ENCODE measurements at regions not wholly inside any gene's neighbourhood (a gene's known extent, or its start where the extent isn't known, plus 50 kb on each side); places are given as distances from the start of the nearest gene placed in this dataset.

GRCh38 chr18:41004324-41004723 is 950.7 kb upstream of the PIK3C3 start:
- H3K36me3 Mint-ChIP-seq (ENCODE audit: insufficient read depth, unreplicated experiment): no peaks in the 10 kb centered on the region
- POLR2A ChIA-PET: no interaction called here
- no TSS peak for BruUV-seq (replicated peaks)
- no peak overlapping the region for H3K4me3 Mint-ChIP-seq (ENCODE audit: unreplicated experiment)
- H3K27ac Mint-ChIP-seq (ENCODE audit: low read depth, unreplicated experiment): no peak overlapping the region
- H3K4me1 Mint-ChIP-seq (ENCODE audit: insufficient read depth, unreplicated experiment): no peaks in the 10 kb centered on the region
- no peaks in the 10 kb centered on the region for H3K9me3 Mint-ChIP-seq (ENCODE audit: unreplicated experiment)
- CTCF ChIA-PET: no interaction called here
- TF ChIP-seq, protein P1, sequence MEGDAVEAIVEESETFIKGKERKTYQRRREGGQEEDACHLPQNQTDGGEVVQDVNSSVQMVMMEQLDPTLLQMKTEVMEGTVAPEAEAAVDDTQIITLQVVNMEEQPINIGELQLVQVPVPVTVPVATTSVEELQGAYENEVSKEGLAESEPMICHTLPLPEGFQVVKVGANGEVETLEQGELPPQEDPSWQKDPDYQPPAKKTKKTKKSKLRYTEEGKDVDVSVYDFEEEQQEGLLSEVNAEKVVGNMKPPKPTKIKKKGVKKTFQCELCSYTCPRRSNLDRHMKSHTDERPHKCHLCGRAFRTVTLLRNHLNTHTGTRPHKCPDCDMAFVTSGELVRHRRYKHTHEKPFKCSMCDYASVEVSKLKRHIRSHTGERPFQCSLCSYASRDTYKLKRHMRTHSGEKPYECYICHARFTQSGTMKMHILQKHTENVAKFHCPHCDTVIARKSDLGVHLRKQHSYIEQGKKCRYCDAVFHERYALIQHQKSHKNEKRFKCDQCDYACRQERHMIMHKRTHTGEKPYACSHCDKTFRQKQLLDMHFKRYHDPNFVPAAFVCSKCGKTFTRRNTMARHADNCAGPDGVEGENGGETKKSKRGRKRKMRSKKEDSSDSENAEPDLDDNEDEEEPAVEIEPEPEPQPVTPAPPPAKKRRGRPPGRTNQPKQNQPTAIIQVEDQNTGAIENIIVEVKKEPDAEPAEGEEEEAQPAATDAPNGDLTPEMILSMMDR (IDR thresholded peaks at IDR 0.05; ENCODE audit: unreplicated experiment): no peak
- intact Hi-C loops (cut with micrococcal nuclease): no loop called here
- H3K27me3 Mint-ChIP-seq (ENCODE audit: insufficient read depth, unreplicated experiment): no peaks in the 10 kb centered on the region
- no peak for DNase-seq (ENCODE audit: unreplicated experiment)

GRCh38 chr18:40995529-40995928 is 959.5 kb upstream of the PIK3C3 start:
- TF ChIP-seq, protein P1 (IDR thresholded peaks at IDR 0.05; ENCODE audit: unreplicated experiment): no peak
- no peaks in the 10 kb centered on the region for H3K4me1 Mint-ChIP-seq (ENCODE audit: insufficient read depth, unreplicated experiment)
- H3K36me3 Mint-ChIP-seq (ENCODE audit: insufficient read depth, unreplicated experiment): no peaks in the 10 kb centered on the region
- no peak overlapping the region for H3K4me3 Mint-ChIP-seq (ENCODE audit: unreplicated experiment)
- no TSS peak for BruUV-seq (replicated peaks)
- POLR2A ChIA-PET: no interaction called here
- CTCF ChIA-PET: no interaction called here
- no peaks in the 10 kb centered on the region for H3K27me3 Mint-ChIP-seq (ENCODE audit: insufficient read depth, unreplicated experiment)
- no peak overlapping the region for H3K27ac Mint-ChIP-seq (ENCODE audit: low read depth, unreplicated experiment)
- no peak for DNase-seq (ENCODE audit: unreplicated experiment)
- intact Hi-C loops (cut with micrococcal nuclease): no loop called here
- peaks cover 15% of the 10 kb centered on the region for H3K9me3 Mint-ChIP-seq (ENCODE audit: unreplicated experiment)

GRCh38 chr18:40993363-40993762 is 961.7 kb upstream of the PIK3C3 start:
- Mint-ChIP-seq H3K36me3 (ENCODE audit: insufficient read depth, unreplicated experiment) (no peaks in the 10 kb centered on the region), H3K9me3 (ENCODE audit: unreplicated experiment) (peaks cover 17% of the 10 kb centered on the region), H3K27ac (ENCODE audit: low read depth, unreplicated experiment) (no peak overlapping the region), H3K27me3 (ENCODE audit: insufficient read depth, unreplicated experiment) (no peaks in the 10 kb centered on the region), H3K4me3 (ENCODE audit: unreplicated experiment) (no peak overlapping the region), H3K4me1 (ENCODE audit: insufficient read depth, unreplicated experiment) (no peaks in the 10 kb centered on the region)
- intact Hi-C loops (cut with micrococcal nuclease): no loop called here
- TF ChIP-seq, protein P1 (IDR thresholded peaks at IDR 0.05; ENCODE audit: unreplicated experiment): no peak
- ChIA-PET POLR2A (interaction anchor here (0.6 kb wide), 1 partner anchor 990 kb away, joined by 3 read pairs; no protein-coding TSS in a partner anchor), CTCF (no interaction called here)
- BruUV-seq (replicated peaks): no TSS peak
- no peak for DNase-seq (ENCODE audit: unreplicated experiment)

- BruUV-seq (replicated peaks): no TSS peak
- peaks cover 6% of the 10 kb centered on the region for H3K9me3 Mint-ChIP-seq (ENCODE audit: unreplicated experiment)
- H3K27ac Mint-ChIP-seq (ENCODE audit: low read depth, unreplicated experiment): peak overlapping the region; percentile 31
- DNase-seq (ENCODE audit: unreplicated experiment): no peak
- no peaks in the 10 kb centered on the region for H3K36me3 Mint-ChIP-seq (ENCODE audit: insufficient read depth, unreplicated experiment)
- peaks cover 35% of the 10 kb centered on the region for H3K4me1 Mint-ChIP-seq (ENCODE audit: insufficient read depth, unreplicated experiment)
- H3K4me3 Mint-ChIP-seq (ENCODE audit: unreplicated experiment): no peak overlapping the region
- ChIA-PET CTCF (no interaction called here), POLR2A (no interaction called here)
- TF ChIP-seq, protein P1 (IDR thresholded peaks at IDR 0.05; ENCODE audit: unreplicated experiment): no peak
- intact Hi-C loops (cut with micrococcal nuclease): loop anchor here (10.0 kb wide), 1 partner anchor 73 kb away; no protein-coding TSS in a partner anchor
- H3K27me3 Mint-ChIP-seq (ENCODE audit: insufficient read depth, unreplicated experiment): no peaks in the 10 kb centered on the region
These were observed 967.5 kb upstream of the PIK3C3 start for GRCh38 chr18:40987581-40987980.

Measured in MCF 10A (cell line).